ENCODE measurements at regions not wholly inside any gene's neighbourhood (a gene's known extent, or its start where the extent isn't known, plus 50 kb on each side); places are given as distances from the start of the nearest gene placed in this dataset.

DNA sequence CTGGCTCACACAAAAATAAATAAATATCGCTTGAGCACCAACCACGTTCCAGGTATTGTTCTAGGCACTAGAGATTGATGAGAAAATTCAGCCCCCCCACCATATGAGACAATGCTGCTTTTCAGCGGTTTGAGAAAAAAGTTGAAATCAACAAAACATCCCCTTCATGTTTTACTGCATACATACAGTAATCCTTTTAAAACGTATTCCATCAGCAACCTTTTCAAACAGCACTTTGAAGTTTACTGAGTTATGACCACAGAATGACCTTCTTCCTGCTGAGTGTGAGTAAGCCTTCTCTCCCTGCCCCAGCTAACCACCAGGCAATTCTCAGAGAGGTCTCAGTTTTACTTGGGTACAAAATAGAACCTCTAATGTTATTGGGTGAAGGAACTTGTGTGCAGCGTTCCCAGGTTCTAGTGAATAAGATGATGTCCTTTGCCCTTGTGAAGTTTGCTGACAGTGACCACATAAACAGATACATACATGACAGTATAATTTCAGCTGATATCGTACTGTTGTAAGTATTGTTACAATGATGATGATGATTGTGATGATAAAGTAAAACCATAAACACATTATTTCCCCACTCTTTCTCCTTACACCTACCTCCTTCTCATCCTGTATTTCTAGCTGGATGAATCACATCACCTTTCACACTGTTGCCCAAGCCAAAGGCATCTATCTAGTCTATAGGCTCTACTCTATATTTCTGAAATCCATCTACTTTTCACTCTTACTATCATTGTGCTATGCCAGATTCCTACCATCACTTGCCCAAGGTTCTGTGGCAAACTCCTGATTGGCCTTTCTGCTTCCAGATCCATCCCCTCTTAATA is 124.4 kb upstream of the KRR1 start (continued):
- no peak for TF ChIP-seq MED13 (CRISPR knock-in tag; IDR thresholded peaks at IDR 0.05)
- TF ChIP-seq, protein P1, sequence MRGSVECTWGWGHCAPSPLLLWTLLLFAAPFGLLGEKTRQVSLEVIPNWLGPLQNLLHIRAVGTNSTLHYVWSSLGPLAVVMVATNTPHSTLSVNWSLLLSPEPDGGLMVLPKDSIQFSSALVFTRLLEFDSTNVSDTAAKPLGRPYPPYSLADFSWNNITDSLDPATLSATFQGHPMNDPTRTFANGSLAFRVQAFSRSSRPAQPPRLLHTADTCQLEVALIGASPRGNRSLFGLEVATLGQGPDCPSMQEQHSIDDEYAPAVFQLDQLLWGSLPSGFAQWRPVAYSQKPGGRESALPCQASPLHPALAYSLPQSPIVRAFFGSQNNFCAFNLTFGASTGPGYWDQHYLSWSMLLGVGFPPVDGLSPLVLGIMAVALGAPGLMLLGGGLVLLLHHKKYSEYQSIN (CRISPR knock-in tag; IDR thresholded peaks at IDR 0.05; ENCODE audit: borderline replicate concordance): no peak
- TF ChIP-seq FOXM1 (CRISPR knock-in tag; IDR thresholded peaks at IDR 0.05): no peak
- peak; percentile 91 for TF ChIP-seq NR2F2 (IDR thresholded peaks at IDR 0.05; ENCODE audit: borderline replicate concordance, low read depth)
- TF ChIP-seq, protein P2, sequence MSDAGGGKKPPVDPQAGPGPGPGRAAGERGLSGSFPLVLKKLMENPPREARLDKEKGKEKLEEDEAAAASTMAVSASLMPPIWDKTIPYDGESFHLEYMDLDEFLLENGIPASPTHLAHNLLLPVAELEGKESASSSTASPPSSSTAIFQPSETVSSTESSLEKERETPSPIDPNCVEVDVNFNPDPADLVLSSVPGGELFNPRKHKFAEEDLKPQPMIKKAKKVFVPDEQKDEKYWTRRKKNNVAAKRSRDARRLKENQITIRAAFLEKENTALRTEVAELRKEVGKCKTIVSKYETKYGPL (CRISPR knock-in tag; IDR thresholded peaks at IDR 0.05): no peak
- TF ChIP-seq RFXANK (CRISPR knock-in tag; IDR thresholded peaks at IDR 0.05): no peak
- peak; percentile 96 for TF ChIP-seq TCF7 (IDR thresholded peaks at IDR 0.05; ENCODE audit: low read depth)
- no peak for TF ChIP-seq ZNF446 (CRISPR knock-in tag; IDR thresholded peaks at IDR 0.05)
- TF ChIP-seq HCFC1 (IDR thresholded peaks at IDR 0.05; ENCODE audit: low read depth, low read length): no peak
- no peak for TF ChIP-seq ZNF253 (CRISPR knock-in tag; IDR thresholded peaks at IDR 0.05; ENCODE audit: borderline replicate concordance)
- TF ChIP-seq HNF4G (IDR thresholded peaks at IDR 0.05; ENCODE audit: borderline replicate concordance, low read depth, low read length): no peak
- no peak for TF ChIP-seq HNF4G (CRISPR knock-in tag; IDR thresholded peaks at IDR 0.05; ENCODE audit: borderline replicate concordance, low read depth)
- TF ChIP-seq MED1 (CRISPR knock-in tag; IDR thresholded peaks at IDR 0.05): peak; percentile 81
- TF ChIP-seq, protein P3, sequence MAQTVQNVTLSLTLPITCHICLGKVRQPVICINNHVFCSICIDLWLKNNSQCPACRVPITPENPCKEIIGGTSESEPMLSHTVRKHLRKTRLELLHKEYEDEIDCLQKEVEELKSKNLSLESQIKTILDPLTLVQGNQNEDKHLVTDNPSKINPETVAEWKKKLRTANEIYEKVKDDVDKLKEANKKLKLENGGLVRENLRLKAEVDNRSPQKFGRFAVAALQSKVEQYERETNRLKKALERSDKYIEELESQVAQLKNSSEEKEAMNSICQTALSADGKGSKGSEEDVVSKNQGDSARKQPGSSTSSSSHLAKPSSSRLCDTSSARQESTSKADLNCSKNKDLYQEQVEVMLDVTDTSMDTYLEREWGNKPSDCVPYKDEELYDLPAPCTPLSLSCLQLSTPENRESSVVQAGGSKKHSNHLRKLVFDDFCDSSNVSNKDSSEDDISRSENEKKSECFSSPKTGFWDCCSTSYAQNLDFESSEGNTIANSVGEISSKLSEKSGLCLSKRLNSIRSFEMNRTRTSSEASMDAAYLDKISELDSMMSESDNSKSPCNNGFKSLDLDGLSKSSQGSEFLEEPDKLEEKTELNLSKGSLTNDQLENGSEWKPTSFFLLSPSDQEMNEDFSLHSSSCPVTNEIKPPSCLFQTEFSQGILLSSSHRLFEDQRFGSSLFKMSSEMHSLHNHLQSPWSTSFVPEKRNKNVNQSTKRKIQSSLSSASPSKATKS (CRISPR knock-in tag; IDR thresholded peaks at IDR 0.05): no peak
- TF ChIP-seq DR1 (CRISPR knock-in tag; IDR thresholded peaks at IDR 0.05): no peak
- TF ChIP-seq JUND (CRISPR knock-in tag; IDR thresholded peaks at IDR 0.05): 0 out of 2 replicates have a peak, but pooled peaks have one; percentile 13
- no peak for TF ChIP-seq POLR2A (IDR thresholded peaks at IDR 0.05; ENCODE audit: insufficient read depth in 1 of 2, low read depth in 2 of 2, low read length in 2 of 2)
- TF ChIP-seq DNMT3B (CRISPR knock-in tag; conservative IDR thresholded peaks at IDR 0.05): 0 out of 2 replicates have a peak, but pooled peaks have one; percentile 54
- TF ChIP-seq NR2F6 (IDR thresholded peaks at IDR 0.05): peak; percentile 91
- TF ChIP-seq NR2F6 (CRISPR knock-in tag; IDR thresholded peaks at IDR 0.05): peak; percentile 92
- TF ChIP-seq, protein P4, sequence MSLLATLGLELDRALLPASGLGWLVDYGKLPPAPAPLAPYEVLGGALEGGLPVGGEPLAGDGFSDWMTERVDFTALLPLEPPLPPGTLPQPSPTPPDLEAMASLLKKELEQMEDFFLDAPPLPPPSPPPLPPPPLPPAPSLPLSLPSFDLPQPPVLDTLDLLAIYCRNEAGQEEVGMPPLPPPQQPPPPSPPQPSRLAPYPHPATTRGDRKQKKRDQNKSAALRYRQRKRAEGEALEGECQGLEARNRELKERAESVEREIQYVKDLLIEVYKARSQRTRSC (CRISPR knock-in tag; IDR thresholded peaks at IDR 0.05; ENCODE audit: low read depth): no peak
- no peak for TF ChIP-seq SUZ12 (IDR thresholded peaks at IDR 0.05; ENCODE audit: low read depth, low read length)
- TF ChIP-seq, protein P5, sequence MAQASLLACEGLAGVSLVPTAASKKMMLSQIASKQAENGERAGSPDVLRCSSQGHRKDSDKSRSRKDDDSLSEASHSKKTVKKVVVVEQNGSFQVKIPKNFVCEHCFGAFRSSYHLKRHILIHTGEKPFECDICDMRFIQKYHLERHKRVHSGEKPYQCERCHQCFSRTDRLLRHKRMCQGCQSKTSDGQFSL (CRISPR knock-in tag; IDR thresholded peaks at IDR 0.05): peak; percentile 92
- peak in 1 of 2 experiments; percentile 66; a peak in 1 of 4 replicates for TF ChIP-seq KLF16 (CRISPR knock-in tag; IDR thresholded peaks at IDR 0.05)
- TF ChIP-seq, protein P6, sequence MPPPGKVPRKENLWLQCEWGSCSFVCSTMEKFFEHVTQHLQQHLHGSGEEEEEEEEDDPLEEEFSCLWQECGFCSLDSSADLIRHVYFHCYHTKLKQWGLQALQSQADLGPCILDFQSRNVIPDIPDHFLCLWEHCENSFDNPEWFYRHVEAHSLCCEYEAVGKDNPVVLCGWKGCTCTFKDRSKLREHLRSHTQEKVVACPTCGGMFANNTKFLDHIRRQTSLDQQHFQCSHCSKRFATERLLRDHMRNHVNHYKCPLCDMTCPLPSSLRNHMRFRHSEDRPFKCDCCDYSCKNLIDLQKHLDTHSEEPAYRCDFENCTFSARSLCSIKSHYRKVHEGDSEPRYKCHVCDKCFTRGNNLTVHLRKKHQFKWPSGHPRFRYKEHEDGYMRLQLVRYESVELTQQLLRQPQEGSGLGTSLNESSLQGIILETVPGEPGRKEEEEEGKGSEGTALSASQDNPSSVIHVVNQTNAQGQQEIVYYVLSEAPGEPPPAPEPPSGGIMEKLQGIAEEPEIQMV (CRISPR knock-in tag; IDR thresholded peaks at IDR 0.05; ENCODE audit: low read depth): no peak
- TF ChIP-seq JUN (CRISPR knock-in tag; IDR thresholded peaks at IDR 0.05): no peak
